22Rv1 (cell line): ENCODE measurements at regions not wholly inside any gene's neighbourhood (a gene's known extent, or its start where the extent isn't known, plus 50 kb on each side); places are given as distances from the start of the nearest gene placed in this dataset.

Experiments
- ZFX ChIP-seq: fragments of 450-650 bp; IDR thresholded peaks from 2 replicates; pipeline ENCODE4 v1.6.1; 2017; ENCODE audit warnings: antibody characterized with exemption, borderline replicate concordance
- TF ChIP-seq, protein P1 (sequence below): fragments of 450-650 bp; IDR thresholded peaks from 2 replicates; pipeline ENCODE4 v1.5.1; 2017; ENCODE audit warnings: mild to moderate bottlenecking

GRCh38 chr3:132209855-132210254, 107.4 kb upstream of the ACP3 start:
- TF ChIP-seq ZFX = no peak
- TF ChIP-seq, protein P1, sequence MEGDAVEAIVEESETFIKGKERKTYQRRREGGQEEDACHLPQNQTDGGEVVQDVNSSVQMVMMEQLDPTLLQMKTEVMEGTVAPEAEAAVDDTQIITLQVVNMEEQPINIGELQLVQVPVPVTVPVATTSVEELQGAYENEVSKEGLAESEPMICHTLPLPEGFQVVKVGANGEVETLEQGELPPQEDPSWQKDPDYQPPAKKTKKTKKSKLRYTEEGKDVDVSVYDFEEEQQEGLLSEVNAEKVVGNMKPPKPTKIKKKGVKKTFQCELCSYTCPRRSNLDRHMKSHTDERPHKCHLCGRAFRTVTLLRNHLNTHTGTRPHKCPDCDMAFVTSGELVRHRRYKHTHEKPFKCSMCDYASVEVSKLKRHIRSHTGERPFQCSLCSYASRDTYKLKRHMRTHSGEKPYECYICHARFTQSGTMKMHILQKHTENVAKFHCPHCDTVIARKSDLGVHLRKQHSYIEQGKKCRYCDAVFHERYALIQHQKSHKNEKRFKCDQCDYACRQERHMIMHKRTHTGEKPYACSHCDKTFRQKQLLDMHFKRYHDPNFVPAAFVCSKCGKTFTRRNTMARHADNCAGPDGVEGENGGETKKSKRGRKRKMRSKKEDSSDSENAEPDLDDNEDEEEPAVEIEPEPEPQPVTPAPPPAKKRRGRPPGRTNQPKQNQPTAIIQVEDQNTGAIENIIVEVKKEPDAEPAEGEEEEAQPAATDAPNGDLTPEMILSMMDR = no peak
